ENCODE measurements at regions not wholly inside any gene's neighbourhood (a gene's known extent, or its start where the extent isn't known, plus 50 kb on each side); places are given as distances from the start of the nearest gene placed in this dataset.

DNA sequence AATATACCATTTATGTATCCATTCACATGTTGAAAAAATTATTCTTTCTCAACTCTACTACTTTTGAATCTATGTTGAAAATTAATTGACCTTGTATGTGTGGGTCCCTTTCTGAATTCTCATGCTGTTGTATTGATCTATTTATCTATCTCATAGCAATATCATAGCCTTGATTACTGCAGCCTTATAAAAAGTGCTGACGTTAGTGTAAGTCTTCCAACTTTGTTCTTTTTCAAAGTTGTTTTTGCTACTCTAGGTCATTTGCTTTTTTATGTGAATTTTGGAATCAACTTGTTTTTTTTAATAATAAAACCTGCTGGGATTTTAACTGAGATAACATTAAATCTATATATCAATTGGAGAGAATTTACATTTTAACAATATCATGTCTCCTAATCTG is 52.2 kb upstream of the PAX3 start:
- TF ChIP-seq, protein P1, sequence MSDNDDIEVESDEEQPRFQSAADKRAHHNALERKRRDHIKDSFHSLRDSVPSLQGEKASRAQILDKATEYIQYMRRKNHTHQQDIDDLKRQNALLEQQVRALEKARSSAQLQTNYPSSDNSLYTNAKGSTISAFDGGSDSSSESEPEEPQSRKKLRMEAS (IDR thresholded peaks at IDR 0.05; ENCODE audit: low read depth, low read length): no peak
- TF ChIP-seq MYC (IDR thresholded peaks at IDR 0.05; ENCODE audit: low read depth, low read length) (no peak), POLR2A (IDR thresholded peaks at IDR 0.05; ENCODE audit: extremely low read depth, insufficient read length) (no peak)
- TF ChIP-seq, protein P2, sequence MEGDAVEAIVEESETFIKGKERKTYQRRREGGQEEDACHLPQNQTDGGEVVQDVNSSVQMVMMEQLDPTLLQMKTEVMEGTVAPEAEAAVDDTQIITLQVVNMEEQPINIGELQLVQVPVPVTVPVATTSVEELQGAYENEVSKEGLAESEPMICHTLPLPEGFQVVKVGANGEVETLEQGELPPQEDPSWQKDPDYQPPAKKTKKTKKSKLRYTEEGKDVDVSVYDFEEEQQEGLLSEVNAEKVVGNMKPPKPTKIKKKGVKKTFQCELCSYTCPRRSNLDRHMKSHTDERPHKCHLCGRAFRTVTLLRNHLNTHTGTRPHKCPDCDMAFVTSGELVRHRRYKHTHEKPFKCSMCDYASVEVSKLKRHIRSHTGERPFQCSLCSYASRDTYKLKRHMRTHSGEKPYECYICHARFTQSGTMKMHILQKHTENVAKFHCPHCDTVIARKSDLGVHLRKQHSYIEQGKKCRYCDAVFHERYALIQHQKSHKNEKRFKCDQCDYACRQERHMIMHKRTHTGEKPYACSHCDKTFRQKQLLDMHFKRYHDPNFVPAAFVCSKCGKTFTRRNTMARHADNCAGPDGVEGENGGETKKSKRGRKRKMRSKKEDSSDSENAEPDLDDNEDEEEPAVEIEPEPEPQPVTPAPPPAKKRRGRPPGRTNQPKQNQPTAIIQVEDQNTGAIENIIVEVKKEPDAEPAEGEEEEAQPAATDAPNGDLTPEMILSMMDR (IDR thresholded peaks at IDR 0.05; ENCODE audit: low read depth, low read length): no peak

DNA sequence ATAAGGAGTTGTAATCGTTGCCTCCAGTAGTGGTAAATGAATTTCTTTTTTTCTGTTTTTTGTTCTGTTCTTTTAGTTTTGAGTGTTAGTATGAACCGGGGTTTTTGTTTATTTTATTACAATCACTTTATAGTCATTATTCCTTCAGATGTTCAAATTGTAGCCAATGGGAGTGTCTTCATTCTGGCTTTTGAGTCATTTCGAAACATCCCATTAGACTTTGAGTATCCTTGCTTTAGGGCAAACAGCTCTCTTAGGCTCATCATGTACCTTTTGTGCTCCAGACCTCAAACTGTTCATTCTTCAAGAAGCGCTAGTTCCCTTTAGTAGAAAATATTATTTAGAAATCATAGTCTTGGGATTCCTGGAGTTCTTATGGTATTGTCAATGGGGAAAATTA is 54.2 kb upstream of the PAX3 start:
- no peak overlapping the region for H3K4me3 ChIP-seq (ENCODE audit: low read depth, low read length)
- TF ChIP-seq, protein P1 (IDR thresholded peaks at IDR 0.05; ENCODE audit: low read depth, low read length): no peak
- TF ChIP-seq POLR2A (IDR thresholded peaks at IDR 0.05; ENCODE audit: extremely low read depth, insufficient read length): no peak
- TF ChIP-seq, protein P2 (IDR thresholded peaks at IDR 0.05; ENCODE audit: low read depth, low read length): no peak
- no peak for TF ChIP-seq MYC (IDR thresholded peaks at IDR 0.05; ENCODE audit: low read depth, low read length)
- DNase-seq (ENCODE audit: low read depth): no peak

More for the DNA sequence above, 52.2 kb upstream of the PAX3 start:
- H3K4me3 ChIP-seq (ENCODE audit: low read depth, low read length): no peak overlapping the region
- DNase-seq (ENCODE audit: low read depth): no peak

DNA sequence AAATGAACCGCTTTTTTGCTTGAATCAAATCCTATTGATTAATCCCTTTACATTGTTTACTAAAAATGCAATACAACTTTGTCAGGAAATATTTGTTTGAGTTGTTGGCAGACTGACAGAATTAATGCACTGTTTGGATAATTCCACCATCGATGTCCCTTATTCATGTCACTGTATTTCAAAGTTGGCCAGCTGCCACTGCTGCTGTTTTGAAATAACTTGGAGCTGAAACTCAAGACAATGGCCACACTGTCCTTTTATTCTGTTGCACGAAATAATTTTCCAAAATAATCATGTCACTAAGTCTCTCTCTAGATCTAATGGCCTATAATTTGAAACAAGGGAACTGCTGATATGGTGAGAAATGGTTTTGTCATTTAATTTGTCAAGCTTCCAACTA is 55.2 kb upstream of the PAX3 start:
- no peak for DNase-seq (ENCODE audit: low read depth)
- no peak for TF ChIP-seq MYC (IDR thresholded peaks at IDR 0.05; ENCODE audit: low read depth, low read length)
- no peak for TF ChIP-seq POLR2A (IDR thresholded peaks at IDR 0.05; ENCODE audit: extremely low read depth, insufficient read length)
- TF ChIP-seq, protein P1 (IDR thresholded peaks at IDR 0.05; ENCODE audit: low read depth, low read length): no peak
- TF ChIP-seq, protein P2 (IDR thresholded peaks at IDR 0.05; ENCODE audit: low read depth, low read length): no peak
- H3K4me3 ChIP-seq (ENCODE audit: low read depth, low read length): no peak overlapping the region

DNA sequence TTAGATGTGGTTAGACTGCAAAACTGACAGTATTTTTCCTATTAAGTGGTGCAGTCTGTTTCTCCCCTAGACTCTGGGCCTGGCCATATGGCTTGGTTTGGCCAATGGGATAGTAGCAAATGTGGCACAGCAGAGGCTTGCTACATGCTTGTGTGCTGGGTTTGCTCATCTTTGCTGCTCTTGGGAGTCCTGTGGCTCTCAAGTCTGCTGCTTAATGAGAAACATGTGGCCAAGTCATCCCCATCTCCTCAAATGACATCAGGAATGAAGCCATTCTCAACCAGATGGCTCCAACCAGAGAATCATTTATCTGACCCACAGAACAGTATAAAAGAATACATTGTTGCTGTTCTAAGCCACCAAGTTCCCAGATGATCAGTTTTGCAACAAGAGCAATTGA is 57.1 kb upstream of the PAX3 start:
- H3K4me3 ChIP-seq (ENCODE audit: low read depth, low read length): no peak overlapping the region
- TF ChIP-seq, protein P1 (IDR thresholded peaks at IDR 0.05; ENCODE audit: low read depth, low read length): no peak
- no peak for TF ChIP-seq POLR2A (IDR thresholded peaks at IDR 0.05; ENCODE audit: extremely low read depth, insufficient read length)
- no peak for TF ChIP-seq MYC (IDR thresholded peaks at IDR 0.05; ENCODE audit: low read depth, low read length)
- TF ChIP-seq, protein P2 (IDR thresholded peaks at IDR 0.05; ENCODE audit: low read depth, low read length): no peak
- DNase-seq (ENCODE audit: low read depth): no peak

DNA sequence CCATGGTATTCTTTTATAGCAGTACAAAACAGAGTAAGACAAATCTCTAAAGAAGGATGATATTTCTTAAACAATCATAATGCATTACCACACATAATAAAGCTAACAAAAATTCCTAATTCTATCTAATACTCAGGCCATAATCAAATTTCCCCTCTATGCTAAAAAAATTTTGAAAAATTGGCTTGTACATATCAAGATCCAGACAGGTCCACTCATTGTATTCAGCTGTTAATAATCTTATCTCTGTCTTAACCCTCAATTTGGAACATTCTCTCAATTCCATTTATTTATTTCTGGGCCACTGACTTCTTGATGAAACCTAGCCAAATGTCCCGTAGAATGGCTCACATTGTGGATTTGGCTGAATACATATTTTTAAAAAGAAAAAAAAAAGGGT is 59.1 kb upstream of the PAX3 start:
- no peak overlapping the region for H3K4me3 ChIP-seq (ENCODE audit: low read depth, low read length)
- TF ChIP-seq, protein P2 (IDR thresholded peaks at IDR 0.05; ENCODE audit: low read depth, low read length): no peak
- TF ChIP-seq, protein P1 (IDR thresholded peaks at IDR 0.05; ENCODE audit: low read depth, low read length): no peak
- TF ChIP-seq MYC (IDR thresholded peaks at IDR 0.05; ENCODE audit: low read depth, low read length): no peak
- no peak for TF ChIP-seq POLR2A (IDR thresholded peaks at IDR 0.05; ENCODE audit: extremely low read depth, insufficient read length)
- no peak for DNase-seq (ENCODE audit: low read depth)

DNA sequence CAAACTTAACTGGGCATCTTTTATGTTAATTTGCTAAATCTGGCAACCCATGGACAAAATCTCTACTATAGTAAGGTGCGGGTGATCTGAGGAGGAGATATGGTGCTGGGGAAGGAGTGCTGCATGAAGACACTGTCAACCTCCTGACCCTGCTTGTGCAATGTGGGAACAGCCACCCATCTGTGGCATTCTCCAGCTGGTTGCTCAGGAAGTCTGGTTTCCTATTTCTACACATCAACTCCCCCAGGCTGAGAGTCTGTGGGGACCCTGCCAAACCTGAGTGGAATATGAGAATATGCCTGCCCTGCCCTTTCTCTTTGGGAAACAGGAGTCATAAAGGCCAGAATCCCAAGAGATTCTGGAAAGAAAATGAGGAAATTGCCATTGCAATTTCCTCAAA is 60.1 kb upstream of the PAX3 start:
- DNase-seq (ENCODE audit: low read depth): peak; percentile 97
- no peak overlapping the region for H3K4me3 ChIP-seq (ENCODE audit: low read depth, low read length)
- TF ChIP-seq, protein P1 (IDR thresholded peaks at IDR 0.05; ENCODE audit: low read depth, low read length): peak; percentile 23; the same call in 1 of the 2 replicates
- TF ChIP-seq MYC (IDR thresholded peaks at IDR 0.05; ENCODE audit: low read depth, low read length) (peak; percentile 57; the same call in 1 of the 2 replicates), POLR2A (IDR thresholded peaks at IDR 0.05; ENCODE audit: extremely low read depth, insufficient read length) (no peak)
